Osteoblast (primary cell): ENCODE measurements at regions not wholly inside any gene's neighbourhood (a gene's known extent, or its start where the extent isn't known, plus 50 kb on each side); places are given as distances from the start of the nearest gene placed in this dataset.

Experiments used
- DNase-seq: peaks from one replicate; pipeline ENCODE4 v3.0.0; 2011; ENCODE audit warnings: low spot score, mixed read lengths; ENCODE audit not compliant: insufficient read length; ENCODE audit errors: missing footprints
- H2AFZ ChIP-seq: 2 replicates; pipeline ENCODE4 v1.6.0; 2011; ENCODE audit warnings: mild to moderate bottlenecking, low read length
- H3K27ac ChIP-seq: 2 replicates; pipeline ENCODE4 v1.5.1; 2011; ENCODE audit warnings: mild to moderate bottlenecking, low read depth, low read length, moderate library complexity
- H3K27me3 ChIP-seq: 2 replicates; pipeline ENCODE4 v1.6.0; 2012; ENCODE audit warnings: mild to moderate bottlenecking, control low read depth, inconsistent platforms, low read length, moderate library complexity; ENCODE audit not compliant: insufficient read depth
- H3K36me3 ChIP-seq: 2 replicates; pipeline ENCODE4 v1.5.1; 2011; ENCODE audit warnings: mild to moderate bottlenecking, low read length, control low read depth, moderate library complexity; ENCODE audit not compliant: insufficient read depth
- H3K4me1 ChIP-seq: 2 replicates; pipeline ENCODE4 v1.5.1; 2011; ENCODE audit warnings: mild to moderate bottlenecking, low read length, control low read depth, moderate library complexity; ENCODE audit not compliant: insufficient read depth
- H3K4me2 ChIP-seq: 2 replicates; pipeline ENCODE4 v1.6.0; 2011; ENCODE audit warnings: mild to moderate bottlenecking, low read length; ENCODE audit not compliant: insufficient read depth
- H3K4me3 ChIP-seq: fragments of 200-600 bp; sonication (generic); 3 replicates; pipeline ENCODE4 v1.5.1; 2012; ENCODE audit warnings: mild to moderate bottlenecking, low read length, inconsistent platforms; ENCODE audit not compliant: insufficient read depth
- H3K79me2 ChIP-seq: 2 replicates; pipeline ENCODE4 v1.6.0; 2012; ENCODE audit warnings: mild to moderate bottlenecking, low read length, control low read depth, inconsistent platforms; ENCODE audit not compliant: insufficient read depth
- H3K9me3 ChIP-seq: 2 replicates; pipeline ENCODE4 v1.5.1; 2011; ENCODE audit warnings: low read depth, low read length, control low read depth
- H4K20me1 ChIP-seq: 2 replicates; pipeline ENCODE4 v1.6.0; 2012; ENCODE audit warnings: mild to moderate bottlenecking, low read length, control low read depth; ENCODE audit not compliant: insufficient read depth
- CTCF ChIP-seq: IDR thresholded peaks from 2 replicates; pipeline ENCODE4 v1.5.1; 2011; ENCODE audit warnings: mild to moderate bottlenecking, low read depth, low read length, moderate library complexity; ENCODE audit errors: extremely low read depth

DNA sequence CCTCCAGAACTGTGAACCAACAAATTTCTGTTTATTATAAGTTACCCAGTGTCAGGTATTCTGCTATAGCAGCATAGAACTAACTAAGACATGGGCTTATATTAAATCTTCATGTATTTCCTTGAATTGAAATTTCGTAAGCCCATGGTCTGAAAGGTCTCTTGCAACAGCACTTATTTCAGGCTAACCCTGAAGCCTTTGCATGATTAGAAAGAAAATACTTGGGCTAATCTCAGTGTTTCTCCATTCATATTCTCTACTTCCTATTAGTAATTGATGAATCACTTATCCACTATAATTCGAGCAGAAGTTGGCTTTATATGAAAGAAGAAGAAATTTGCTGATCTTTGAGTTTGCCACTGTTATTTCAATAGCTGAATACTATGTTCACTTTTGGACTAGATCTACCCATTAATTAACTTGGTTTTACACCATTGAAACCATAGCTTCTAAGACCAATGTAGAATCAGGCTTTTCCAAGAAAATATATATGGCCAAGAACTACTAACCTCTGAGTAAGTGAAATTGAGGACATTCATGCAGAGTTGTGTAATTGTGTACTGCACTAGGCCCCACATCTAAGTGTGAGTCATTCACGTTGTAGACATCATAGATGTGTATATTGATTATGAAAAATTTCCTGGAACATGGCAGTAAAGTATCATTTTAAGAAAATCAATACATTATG lies 731.6 kb downstream of the SOCS6 start:
- Histone ChIP-seq H3K36me3 (no peaks in the 10 kb centered on the region), H3K4me3 (no peak overlapping the region), H3K9me3 (peaks cover 3% of the 10 kb centered on the region), H3K4me1 (no peaks in the 10 kb centered on the region), H3K79me2 (no peaks in the 10 kb centered on the region), H3K27me3 (no peaks in the 10 kb centered on the region), H3K4me2 (no peak overlapping the region), H4K20me1 (no peaks in the 10 kb centered on the region), H2AFZ (no peak overlapping the region), H3K27ac (no peak overlapping the region)
- no peak for DNase-seq
- no peak for TF ChIP-seq CTCF

DNA sequence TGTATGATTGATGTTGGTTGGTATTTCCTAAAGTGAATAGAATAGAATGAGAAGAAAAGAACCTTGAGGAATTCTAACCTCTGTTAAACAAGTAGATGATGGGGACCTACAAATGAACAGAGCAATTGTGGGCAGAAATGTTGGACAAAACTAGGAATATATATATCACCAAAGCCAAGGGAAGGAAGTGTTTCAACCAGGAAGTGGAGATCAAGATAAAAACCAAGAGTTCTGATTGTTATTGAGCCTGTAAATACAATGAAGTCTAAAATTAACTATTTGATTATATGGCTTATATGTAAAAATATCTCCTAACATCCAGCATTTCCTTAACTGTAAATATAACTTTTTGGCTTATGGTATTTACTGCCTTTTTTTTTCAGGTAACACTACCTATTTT lies 730.0 kb downstream of the SOCS6 start:
- H3K4me3 ChIP-seq, result no peak overlapping the region
- no peak for TF ChIP-seq CTCF
- H3K4me2 ChIP-seq, result no peak overlapping the region
- no peak overlapping the region for H3K27ac ChIP-seq
- H3K79me2 ChIP-seq, result no peaks in the 10 kb centered on the region
- no peak for DNase-seq
- peaks cover 3% of the 10 kb centered on the region for H3K9me3 ChIP-seq
- H2AFZ ChIP-seq, result no peak overlapping the region
- H3K27me3 ChIP-seq, result no peaks in the 10 kb centered on the region
- H4K20me1 ChIP-seq, result no peaks in the 10 kb centered on the region
- H3K4me1 ChIP-seq, result no peaks in the 10 kb centered on the region
- H3K36me3 ChIP-seq, result no peaks in the 10 kb centered on the region

DNA sequence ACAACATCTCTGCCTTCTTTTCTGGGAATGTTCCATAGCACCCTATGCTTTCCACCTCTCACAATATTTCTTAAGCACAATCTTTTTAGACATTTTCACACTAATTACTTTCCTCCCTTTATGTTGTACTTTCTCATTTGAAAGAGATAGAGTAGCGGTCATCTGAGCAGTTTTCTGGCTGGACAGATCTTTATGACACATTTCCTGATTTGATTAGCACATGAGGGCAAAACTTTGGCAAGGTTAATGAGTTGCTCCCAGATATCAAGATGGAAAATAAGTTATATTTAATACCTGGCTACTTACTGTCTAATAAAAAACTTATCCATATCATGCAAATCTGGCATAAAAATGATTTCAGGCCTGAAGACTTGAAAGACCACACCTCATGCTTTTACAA lies 723.9 kb downstream of the SOCS6 start:
- Histone ChIP-seq H3K27me3 (no peaks in the 10 kb centered on the region), H3K4me3 (no peak overlapping the region), H3K4me2 (no peak overlapping the region), H3K27ac (no peak overlapping the region), H2AFZ (no peak overlapping the region), H3K4me1 (no peaks in the 10 kb centered on the region), H4K20me1 (no peaks in the 10 kb centered on the region), H3K79me2 (no peaks in the 10 kb centered on the region), H3K9me3 (no peaks in the 10 kb centered on the region), H3K36me3 (no peaks in the 10 kb centered on the region)
- DNase-seq, result no peak
- no peak for TF ChIP-seq CTCF

GRCh38 chr18:71011389-71011788 lies 722.5 kb downstream of the SOCS6 start:
- Histone ChIP-seq H4K20me1 (no peaks in the 10 kb centered on the region), H3K27me3 (no peaks in the 10 kb centered on the region), H3K4me3 (no peak overlapping the region), H3K79me2 (no peaks in the 10 kb centered on the region), H3K4me2 (no peak overlapping the region), H3K4me1 (no peaks in the 10 kb centered on the region), H3K9me3 (no peaks in the 10 kb centered on the region), H3K36me3 (no peaks in the 10 kb centered on the region), H3K27ac (no peak overlapping the region), H2AFZ (no peak overlapping the region)
- DNase-seq, result no peak
- no peak for TF ChIP-seq CTCF
